ENCODE measurements at regions not wholly inside any gene's neighbourhood (a gene's known extent, or its start where the extent isn't known, plus 50 kb on each side); places are given as distances from the start of the nearest gene placed in this dataset.

GRCh38 chr3:162117961-162118360 lies 621.4 kb downstream of the OTOL1 start:
- no peak for TF ChIP-seq ZBTB40 (IDR thresholded peaks at IDR 0.05; ENCODE audit: borderline replicate concordance)
- TF ChIP-seq POLR2AphosphoS5 (IDR thresholded peaks at IDR 0.05; ENCODE audit: low read length), result no peak
- TF ChIP-seq HDAC6 (IDR thresholded peaks at IDR 0.05; ENCODE audit: unreplicated experiment), result no peak
- no peak for TF ChIP-seq NR2F1 (conservative IDR thresholded peaks at IDR 0.05)
- TF ChIP-seq CTCF (IDR thresholded peaks at IDR 0.05 in 2 of 3, conservative IDR thresholded peaks at IDR 0.05 in 1 of 3; ENCODE audit: control insufficient read depth in 2 of 3, extremely low read depth in 1 of 3, insufficient read depth in 1 of 3, low read depth in 3 of 3, low read length in 3 of 3), result no peak
- TF ChIP-seq RFX5 (IDR thresholded peaks at IDR 0.05; ENCODE audit: low read depth, low read length), result no peak
- no peak for TF ChIP-seq TCF3 (IDR thresholded peaks at IDR 0.05; ENCODE audit: borderline replicate concordance, insufficient read depth, low read depth, low read length)
- no peak for TF ChIP-seq IRF4 (IDR thresholded peaks at IDR 0.05; ENCODE audit: low read depth, low read length)
- no peak for TF ChIP-seq ATF7 (IDR thresholded peaks at IDR 0.05; ENCODE audit: low read depth)
- TF ChIP-seq BCL11A (IDR thresholded peaks at IDR 0.05; ENCODE audit: low read depth, low read length), result no peak
